ENCODE measurements at regions not wholly inside any gene's neighbourhood (a gene's known extent, or its start where the extent isn't known, plus 50 kb on each side); places are given as distances from the start of the nearest gene placed in this dataset.
"Not testable (repeated sequence)": the region's sequence is repeated elsewhere in the genome, so short reads cannot be mapped to it uniquely, and the experiment has no call there.

DNA sequence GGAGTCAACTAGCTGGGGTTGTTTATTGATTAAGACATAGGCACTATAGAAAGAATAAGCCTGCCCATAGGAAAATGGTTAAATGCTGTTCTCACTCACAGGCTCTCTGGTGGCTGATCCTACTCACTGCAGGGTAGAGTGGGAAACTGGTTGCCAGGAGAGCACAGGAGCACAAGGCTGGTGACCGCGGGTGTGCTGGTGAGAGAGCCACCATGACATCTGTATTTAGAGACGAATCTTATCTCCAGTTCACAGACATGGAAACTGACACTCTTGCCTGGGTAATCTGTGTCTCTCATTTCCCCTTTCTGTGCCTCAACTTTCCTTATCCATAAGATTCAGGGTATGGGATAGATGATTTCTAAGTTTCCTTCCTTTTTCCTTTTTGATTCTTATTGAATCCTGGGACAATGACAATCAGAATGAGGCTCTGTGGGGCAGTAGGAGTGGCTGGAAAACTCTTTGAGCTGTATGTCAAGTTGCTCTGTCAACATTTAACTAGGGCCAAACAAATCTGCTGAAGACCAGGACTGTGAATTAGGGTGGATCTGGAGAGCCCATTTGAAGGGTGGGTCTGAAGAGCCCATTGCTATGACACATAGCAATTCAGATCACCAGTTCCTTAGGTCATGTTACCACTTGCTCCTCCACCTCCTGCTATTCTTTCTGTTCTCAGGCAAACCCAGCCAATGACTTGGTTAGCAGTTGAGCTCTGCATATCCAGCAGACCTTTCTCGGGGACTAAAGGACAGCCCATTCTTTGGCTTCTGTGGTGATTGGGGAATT, 286.1 kb upstream of the TBL1XR1 start:
- peak in 1 of 2 experiments; percentile 17 for DNase-seq

DNA sequence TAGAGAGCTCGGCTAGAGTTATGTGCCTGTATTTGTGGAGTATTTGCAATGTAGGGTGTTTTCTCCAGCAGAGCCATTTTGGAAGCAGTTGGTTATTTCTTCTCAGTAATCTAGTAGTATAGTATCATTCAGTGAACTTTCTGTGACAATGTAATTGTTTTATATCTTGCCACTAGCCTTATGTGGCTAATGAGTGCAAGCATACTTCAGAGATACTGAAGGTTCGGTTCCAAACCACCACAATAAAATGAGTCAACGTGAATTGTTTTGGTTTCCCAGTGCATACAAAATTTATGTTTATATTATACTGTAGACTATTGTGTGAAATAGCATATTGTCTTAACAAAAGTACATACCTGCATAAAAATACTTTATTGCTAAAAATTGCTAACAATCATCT, 286.9 kb upstream of the TBL1XR1 start:
- no peak for DNase-seq

DNA sequence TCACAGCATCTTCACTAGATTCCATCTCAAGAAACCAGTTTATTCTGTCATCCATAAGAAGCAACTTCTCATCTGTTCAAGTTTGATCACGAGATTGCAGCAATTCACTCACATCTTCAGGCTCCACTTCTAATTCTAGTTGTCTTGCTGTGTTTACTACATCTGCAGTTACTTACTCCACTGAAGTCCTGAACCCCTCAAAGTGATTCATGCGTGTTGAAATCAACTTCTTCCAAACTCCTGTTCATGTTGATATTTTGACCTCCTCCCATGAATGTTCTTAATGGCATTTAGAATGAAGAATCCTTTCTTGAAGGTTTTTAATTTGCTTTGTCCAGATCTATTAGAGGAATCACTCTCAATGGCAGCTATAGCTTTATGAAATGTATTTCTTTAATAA, 287.6 kb upstream of the TBL1XR1 start:
- no peak for DNase-seq

DNA sequence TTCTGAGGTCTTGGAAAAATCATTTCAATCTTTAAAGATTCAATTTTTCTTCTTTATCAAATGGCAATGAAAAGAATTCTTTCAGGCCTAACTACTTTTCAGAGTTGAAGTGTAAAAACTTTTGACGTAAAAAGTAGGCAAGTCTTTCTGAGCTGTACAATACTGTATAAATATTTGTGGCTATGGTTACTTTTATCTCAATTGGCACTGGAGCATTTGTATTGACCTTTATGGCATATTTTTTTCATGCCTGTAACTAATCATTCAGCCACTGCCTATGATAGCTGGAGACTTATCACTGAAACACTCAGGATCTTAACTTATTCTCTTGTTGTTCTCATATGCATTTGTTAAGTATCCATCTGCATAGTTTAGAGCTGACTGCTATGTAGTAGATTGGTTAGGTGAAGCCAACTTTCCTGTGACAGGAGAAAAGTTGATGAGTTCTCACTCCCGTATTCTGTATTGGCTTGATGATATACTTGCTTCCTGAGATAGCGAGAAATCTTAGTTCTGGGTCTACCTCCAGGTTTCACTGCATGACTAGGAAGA, 290.4 kb upstream of the TBL1XR1 start:
- DNase-seq: no peak

DNA sequence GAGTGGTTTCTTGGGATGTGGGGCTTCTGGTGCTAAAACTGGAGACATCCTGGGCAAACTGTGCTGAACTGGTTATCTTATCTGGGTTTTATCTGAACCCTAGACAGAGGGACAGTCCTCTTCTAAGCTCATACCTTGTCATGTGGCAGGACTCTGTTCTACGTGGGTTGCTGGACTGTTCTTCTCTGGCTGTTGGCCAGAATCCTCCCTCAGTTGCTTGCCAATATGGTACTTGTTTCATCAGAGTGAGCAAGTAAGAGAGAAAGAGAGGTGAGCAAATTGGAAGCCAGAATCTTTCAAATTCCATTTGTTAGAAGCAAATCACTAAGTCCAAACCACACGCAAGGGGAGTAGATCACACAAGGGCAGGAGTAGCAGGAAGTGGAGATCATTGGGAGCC, 291.5 kb upstream of the TBL1XR1 start:
- DNase-seq: no peak

DNA sequence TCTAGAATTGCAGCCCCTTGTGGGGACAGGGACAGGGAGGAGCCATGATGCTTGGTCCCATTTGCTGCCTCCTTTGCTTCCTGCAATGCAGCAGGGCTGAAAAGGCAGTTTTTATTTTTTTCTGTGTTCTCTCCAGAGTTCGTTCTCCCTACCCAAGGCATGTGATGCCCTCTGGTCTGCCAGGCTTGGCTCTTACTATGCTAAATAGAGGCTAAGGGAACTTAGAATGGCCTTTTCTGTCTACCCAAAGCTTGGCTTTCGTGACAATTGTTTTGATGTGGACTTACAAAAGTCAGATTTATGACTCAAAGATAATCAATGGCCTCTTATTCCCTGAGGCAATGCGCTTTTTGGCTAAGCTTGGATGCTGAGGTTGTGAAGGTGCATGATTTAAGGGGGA, 293.3 kb upstream of the TBL1XR1 start:
- DNase-seq: no peak

DNA sequence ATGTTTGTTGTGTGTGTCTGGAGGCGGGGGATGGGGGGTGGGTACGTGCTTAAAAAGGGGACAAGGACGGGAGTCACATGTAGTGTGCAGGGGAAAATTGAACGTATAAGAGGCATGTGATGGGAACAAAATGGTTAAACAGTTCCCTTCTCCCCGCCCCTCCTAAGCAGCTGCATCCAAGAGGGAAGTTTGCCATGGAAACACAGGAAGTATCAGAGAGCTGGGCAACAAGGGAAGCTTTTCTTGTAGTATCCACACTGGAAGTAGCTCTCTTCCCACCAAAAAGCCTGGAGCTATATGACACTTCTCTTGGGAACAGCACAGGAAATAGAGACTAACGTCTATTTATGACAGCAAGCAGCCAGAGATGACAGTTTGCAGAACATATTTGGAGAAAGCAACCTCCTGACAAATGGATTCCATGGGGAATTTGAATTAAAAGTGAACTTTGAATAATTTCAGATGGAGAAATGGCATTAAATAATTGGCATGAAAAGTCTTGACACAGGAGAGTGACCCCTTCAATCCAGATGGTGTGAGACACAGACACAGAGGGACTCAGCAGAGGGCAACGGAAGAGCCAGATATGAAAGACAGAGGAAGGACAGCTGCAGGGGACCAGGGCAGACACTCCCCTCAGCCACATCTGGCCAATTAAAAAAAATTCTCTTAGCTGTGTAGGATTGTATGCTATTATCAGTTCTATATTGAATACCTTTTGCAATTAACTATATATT, 294.2 kb upstream of the TBL1XR1 start:
- DNase-seq: peak in 1 of 2 experiments; percentile 9

DNA sequence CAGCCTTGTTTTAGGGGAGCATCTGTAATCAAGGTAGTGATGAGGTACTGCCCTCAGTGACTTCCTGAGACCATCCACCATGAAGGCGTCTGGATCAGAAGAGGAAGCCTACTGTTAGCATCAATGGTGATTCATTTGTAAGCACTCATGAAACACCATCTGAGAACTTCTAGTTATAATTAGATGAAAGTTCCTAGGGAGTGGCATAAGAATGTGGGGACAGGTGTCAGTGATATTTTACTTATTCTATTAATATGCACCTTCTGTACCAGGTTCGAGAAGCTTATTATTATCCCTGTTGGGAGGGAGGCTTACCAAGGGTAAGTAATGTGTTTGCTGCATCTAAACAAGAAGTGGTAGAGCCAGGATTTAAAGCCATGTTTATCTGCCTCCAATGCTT, 295.8 kb upstream of the TBL1XR1 start:
- no peak for DNase-seq

DNA sequence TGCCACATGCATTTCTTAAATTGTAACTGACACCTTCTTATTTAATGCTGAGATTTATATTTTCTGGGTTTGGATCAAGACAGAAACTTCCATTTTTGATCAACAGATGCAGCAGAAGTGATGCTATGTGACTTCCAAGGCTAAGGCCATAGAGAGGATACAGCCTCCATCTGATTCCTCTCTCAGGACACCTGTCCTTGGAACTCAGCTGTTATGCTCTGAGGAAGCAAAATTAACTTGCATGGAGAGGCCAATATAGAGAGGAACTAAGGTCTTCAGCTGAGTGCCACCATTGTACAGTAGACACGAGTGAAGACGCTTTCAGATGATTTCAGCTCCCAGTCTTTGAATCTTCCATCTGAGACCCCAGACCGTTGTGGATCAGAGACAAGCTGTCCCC, 296.9 kb upstream of the TBL1XR1 start:
- no peak for DNase-seq

DNA sequence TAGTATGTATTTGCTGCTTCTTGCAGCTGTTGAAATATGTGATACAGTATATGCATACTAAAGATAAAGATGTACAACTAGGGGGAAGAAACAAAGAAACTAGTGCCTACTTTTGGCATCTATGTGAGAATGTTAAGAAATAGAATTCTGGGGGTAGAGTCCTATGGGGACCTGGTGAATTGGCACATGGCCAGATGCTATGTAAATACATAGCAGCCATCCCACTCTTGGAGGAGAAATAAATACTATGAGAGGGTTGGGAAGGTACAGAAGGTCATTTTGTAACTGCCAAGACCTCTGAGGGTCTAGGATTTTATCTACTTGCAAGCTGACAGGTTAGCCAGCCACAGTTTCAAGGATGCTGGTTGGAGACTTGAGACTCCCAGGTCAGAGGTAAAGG, 298.3 kb upstream of the TBL1XR1 start:
- no peak for DNase-seq

DNA sequence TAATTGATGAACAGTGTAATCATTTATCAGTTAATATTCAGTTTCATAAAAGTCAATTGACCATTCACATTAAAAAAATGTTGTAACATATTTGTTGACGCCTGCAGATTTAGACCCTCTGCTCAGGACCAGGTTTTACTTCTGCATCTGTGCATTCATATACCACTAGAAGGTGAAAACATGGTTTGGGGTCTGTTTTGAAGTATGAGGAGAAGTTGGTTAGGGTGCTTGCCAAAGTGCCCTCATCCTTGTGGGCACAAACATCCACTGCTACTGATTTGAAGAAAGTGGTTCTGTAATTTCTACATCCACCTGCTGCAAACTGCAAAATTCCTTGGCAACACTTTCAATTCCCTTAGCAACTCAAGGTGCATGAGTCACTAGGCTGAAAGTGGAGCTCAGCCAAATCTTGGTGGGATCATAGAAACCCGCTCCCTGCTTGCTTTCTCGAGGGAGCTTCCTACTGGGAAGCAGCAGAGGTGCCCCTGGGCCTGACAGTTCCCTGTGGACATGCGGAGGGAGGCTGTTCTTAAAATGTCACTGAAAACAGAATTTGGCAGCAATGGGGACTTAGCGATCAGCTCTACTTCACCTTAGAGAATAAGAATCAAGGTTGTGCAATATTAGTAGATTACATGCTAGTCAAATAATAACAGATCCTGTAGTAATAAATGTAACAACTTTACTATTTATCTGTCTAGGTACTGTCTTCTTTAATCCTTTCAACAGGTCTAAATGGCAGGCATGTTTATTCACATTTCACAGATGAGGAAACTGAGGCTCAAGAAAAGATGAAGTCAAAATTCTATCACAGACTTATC, 301.0 kb upstream of the TBL1XR1 start:
- no peak for DNase-seq

DNA sequence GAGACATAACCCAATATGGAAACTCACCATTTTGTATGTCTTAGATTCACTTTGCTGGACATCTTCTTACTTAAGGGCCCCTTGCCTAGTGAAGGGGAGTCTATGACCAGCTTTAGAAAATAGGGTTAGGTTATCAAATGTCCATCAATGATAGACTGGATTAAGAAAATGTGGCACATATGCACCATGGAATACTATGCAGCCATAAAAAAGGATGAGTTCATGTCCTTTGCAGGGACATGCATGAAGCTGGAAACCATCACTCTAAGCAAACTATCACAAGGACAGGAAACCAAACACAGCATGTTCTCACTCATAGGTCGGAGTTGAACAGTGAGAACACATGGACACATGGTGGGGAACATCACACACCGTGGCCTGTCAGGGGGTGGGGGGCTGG, 301.8 kb upstream of the TBL1XR1 start:
- DNase-seq: not testable (repeated sequence)

DNA sequence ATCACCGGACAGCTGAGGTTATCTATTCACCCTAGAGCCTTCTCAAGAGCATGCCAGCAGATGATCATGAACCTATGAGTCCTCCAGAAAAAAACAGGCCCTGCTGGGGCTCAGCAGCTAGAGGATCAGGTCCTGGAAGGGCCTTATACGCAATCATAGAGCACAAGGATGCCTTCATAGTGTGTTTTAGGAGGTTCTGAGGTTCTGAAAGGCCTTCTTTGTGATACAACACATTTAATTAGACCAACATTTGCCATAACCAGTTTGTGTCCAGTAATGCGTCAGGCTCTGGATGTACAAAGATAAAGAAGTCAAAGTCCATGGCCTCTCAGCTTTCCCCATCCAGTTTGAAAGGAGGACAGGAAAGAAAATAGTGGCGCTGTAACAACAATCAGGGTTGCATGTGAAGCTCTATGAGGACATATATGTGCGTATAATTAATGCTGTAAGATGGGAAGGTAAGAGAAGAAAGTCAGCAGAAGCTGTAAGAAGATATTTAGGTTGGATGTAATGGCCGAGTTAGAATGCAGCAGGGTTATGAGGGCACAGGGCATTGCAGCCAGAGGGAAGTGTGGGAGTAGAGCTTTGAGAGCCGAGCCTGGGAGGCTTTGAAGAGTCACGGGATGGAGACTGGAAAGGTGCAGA, 302.6 kb upstream of the TBL1XR1 start:
- no peak for DNase-seq

DNA sequence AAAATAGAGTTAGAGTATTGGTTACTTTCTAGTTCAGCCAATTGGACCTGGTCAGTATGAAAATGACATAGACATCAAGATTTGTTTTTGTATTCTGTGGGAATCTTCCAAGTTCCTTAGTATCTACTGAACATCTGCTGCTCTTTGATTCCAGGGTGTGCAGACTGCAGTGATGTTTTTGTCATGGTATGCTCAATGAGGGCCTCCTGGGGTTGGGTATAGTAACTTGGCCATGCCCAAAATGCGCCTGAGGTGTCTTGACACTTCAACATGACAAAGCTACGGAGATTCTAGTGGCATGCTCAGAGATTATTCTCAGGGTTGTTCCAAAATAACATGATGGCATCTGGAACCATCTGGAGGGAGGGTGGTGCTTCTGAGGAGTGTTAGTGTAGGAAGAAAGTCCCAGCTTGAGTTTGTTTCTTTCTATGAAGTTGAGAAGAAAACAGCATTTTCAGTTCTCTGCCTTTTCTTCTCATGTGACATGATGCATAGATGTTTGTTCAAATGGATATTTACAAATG, 313.5 kb upstream of the TBL1XR1 start:
- no peak for DNase-seq

DNA sequence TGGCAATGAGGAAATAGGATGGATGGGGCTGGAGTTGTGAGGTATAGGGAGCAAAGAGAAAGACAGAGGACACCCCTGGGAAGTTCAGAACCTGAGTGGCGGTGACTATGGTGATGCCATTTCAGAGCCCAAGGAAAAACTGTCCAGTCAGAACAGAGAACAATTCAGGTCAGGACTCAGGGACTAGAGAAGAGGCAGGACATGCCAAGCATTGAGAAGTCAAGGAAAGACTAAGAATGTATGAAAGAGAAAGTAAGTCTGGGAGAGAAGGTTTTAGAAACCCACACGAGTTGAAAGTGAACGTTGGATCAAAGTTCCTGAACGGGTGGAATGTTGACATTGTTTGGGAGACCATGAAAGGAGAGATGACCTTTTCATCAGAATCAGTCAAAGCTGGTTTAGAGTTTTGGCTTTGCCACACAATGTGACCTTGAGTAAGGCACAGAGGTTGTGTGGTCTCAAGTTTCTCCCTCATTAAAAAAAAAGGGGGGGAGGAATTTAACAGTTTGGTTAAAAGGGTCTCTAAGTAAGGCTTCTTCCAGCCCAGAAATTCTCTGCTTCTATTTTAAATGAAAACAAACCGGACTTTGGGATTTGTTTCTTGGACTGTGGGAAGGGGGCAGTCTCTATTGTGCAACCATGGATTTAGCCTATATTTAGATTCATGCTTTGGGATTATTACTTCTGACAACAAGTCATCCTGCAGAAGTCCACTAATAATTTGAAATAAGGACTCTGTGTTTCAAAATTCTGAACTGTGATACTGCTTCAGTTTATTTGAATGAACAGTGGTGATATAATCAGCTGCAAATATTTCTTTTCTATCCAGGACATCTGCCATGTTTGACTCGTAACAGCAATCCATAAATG, 315.9 kb upstream of the TBL1XR1 start:
- DNase-seq: no peak

DNA sequence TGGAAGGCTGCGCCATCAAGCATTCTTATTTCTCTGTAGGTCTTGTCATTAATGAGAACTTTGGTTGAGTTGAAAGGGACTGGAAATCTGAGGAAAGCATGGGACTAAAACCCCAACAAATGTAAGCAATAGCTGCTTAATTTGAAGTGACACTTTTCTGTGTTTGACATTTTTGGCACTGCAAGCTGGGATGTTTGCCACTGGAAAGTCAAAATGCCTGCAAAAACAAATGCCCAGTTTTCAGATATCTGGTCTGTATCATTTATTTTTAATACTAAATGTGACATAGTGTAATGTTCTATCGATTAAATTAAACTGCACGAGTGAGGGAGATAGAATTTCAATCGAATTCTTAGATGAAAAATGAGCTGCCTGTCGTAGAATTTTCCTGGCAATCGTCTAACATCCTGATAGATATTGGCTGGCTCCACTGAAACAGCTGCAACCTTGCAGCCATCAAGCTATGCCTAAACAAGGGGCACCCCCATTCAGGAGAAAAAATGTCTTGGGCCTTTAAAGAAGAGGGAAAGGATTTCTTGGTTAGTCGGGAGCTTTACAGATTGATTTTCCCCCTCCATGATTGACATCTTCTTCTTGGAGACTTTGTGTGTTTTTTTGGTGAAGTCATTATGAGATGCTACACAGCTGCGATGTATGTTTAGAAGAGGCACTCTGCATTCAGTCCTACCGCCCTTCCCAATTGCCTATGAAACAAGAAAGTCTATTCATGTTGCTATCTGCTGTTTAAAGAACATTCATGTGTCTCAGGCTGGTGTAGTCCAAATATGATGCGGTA, 316.7 kb upstream of the TBL1XR1 start:
- no peak for DNase-seq

DNA sequence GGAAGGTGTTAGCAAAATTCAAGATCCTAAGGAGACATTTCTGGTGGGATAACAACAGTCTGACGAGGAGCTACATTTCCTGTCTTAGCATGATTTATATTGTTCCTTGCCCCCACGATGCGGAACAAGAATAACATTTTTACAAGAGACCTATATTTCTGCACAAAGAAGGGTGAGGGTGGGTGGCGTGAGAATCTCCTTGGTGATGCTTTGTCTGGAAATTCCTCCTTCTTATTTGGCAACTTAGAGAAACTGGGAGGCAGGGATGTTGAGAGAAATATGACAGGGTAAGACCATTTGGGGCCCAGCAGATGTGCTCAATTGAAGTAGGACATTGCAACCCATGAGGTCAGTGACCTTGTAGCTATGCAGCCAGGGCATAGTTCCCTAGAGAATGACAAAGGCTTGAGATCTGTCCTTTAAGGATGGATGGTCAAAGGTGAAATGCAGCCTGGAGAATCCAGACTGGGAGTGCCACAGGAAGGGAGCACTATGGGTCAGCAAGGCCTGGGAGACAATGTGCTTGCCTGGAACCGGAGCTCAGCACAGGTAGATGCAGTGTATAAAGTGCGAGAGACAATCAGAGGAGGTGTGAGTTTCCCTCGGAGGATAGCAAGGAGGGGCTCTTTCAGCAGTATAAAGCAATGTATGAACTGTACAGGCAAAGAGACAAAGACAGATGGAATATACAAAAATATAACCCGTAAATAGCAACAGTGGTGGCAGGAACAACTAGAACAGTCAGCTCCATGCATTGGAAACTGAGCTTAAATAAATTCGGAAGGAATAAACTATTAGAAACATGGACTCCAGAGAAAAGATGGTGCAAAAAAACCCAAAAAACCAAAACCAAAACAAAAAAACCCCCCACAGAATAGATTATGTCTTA, 317.6 kb upstream of the TBL1XR1 start:
- DNase-seq: no peak

DNA sequence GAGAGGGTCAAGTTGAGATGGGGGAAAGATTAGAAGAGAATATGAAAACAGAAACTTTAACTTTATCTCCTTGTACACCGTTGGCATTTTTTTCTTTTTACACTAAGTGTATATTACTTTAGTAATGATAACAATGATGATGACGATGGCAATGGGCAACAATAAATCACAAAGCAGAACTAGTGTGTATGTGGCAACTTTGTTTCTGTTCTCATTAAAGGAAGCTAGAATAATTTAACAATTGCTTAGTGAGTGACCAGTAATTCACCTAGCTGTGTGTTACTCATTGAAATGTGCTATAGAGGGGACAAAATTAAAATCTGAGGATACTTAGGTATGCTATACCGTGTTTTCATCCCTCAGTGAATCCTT, 318.5 kb upstream of the TBL1XR1 start:
- DNase-seq: no peak

DNA sequence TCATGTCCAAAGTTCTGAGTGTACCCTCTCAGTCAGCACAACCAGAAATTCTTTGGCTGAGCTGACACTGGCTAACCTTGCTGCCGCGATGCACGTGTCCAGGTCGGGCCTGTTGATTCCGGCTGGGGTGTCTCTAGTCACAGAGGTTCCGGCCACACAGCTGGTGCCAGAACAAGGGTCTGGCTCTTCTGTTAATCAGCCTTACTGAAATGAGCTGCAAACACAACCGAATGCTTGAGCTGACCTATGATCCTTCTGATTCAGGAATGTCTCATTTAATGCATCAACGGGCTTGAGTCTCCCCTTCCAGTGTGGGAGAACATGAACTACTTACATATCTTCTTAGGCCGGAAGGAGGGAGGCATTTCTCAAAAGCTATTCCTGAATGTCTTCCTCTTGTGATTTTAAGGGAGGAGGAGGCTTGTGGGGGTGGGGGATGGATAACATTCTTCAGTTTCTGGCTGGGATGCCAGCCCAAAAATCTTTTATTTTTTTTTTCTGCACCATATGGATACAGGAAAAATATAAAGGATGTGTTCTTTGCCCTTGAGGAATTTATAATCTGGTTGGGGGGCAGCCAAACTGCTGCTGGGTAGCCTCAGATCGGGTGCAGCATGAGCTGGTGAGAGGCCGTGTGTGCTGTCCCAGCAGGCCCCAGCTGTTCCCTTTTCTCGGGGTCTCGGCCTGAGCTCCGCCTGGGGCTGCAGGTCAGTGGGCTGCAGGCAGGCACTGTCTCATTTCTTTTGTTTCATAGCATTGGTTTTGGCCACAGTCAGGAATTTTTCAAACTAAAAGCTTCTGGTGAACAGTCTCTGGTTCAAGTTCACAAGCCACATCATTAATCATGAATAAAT, 319.1 kb upstream of the TBL1XR1 start:
- DNase-seq: no peak

Measured in SW 1271 (cell line).